ENCODE measurements at regions not wholly inside any gene's neighbourhood (a gene's known extent, or its start where the extent isn't known, plus 50 kb on each side); places are given as distances from the start of the nearest gene placed in this dataset.

DNA sequence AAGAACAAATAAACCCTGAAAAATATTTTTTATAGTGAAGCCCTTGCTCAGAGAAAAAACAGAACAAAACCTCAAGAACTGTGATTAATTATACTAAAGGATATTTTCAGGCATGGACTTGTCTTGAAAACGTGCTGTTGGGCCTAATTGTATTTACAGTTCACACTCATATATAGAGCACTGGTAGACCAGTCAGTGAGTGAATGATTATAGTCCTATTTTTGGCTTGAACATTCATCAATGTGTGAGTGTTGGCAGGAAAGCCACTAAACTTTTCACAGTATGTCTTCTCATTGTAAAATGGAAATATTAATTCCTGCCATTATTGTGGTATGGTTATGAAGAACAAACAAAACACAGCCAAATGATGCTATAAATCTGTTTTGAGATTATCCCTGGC lies 462.8 kb downstream of the KCNA4 start:
- Histone ChIP-seq H3K27me3 (ENCODE audit: control insufficient read depth in 2 of 2, insufficient read depth in 2 of 2, low read length in 2 of 2) (no peaks in the 10 kb centered on the region), H3K27ac (ENCODE audit: insufficient read depth, low read depth, low read length) (no peak overlapping the region), H3K4me2 (ENCODE audit: insufficient read depth, low read length) (no peak overlapping the region), H2AFZ (ENCODE audit: low read depth, low read length) (no peak overlapping the region), H3K79me2 (ENCODE audit: control insufficient read depth, insufficient read depth, low read length) (no peaks in the 10 kb centered on the region), H3K9me1 (replicated peaks; ENCODE audit: control insufficient read depth, extremely low read depth, insufficient read depth, low read length) (no peaks in the 10 kb centered on the region), H3K9ac (replicated peaks; ENCODE audit: extremely low read depth, insufficient read depth, low read length) (no peak overlapping the region), H3K9me3 (replicated peaks; ENCODE audit: control insufficient read depth, insufficient read depth, low read length) (no peaks in the 10 kb centered on the region), H3K4me1 (ENCODE audit: control insufficient read depth, extremely low read depth, insufficient read depth, low read length) (no peaks in the 10 kb centered on the region), H4K20me1 (replicated peaks; ENCODE audit: control insufficient read depth, extremely low read depth, insufficient read depth, low read length) (no peaks in the 10 kb centered on the region), H3K36me3 (ENCODE audit: control insufficient read depth in 2 of 2, extremely low read depth in 1 of 2, insufficient read depth in 2 of 2, low read length in 2 of 2) (no peaks in the 10 kb centered on the region), H3K4me3 (replicated peaks in 1 of 3; ENCODE audit: insufficient read depth in 1 of 3, low read depth in 1 of 3, low read length in 3 of 3) (no peak overlapping the region)
- ChIA-PET CTCF (no interaction called here), POLR2A (no interaction called here)
- no peak for TF ChIP-seq JUN (IDR thresholded peaks at IDR 0.05; ENCODE audit: borderline replicate concordance, insufficient read depth, insufficient read length, low read depth)
- TF ChIP-seq GATA2 (IDR thresholded peaks at IDR 0.05; ENCODE audit: insufficient read depth, insufficient read length, low read depth, low read length), result no peak
- TF ChIP-seq MYC (IDR thresholded peaks at IDR 0.05; ENCODE audit: low read depth, low read length), result no peak
- TF ChIP-seq, protein P1, sequence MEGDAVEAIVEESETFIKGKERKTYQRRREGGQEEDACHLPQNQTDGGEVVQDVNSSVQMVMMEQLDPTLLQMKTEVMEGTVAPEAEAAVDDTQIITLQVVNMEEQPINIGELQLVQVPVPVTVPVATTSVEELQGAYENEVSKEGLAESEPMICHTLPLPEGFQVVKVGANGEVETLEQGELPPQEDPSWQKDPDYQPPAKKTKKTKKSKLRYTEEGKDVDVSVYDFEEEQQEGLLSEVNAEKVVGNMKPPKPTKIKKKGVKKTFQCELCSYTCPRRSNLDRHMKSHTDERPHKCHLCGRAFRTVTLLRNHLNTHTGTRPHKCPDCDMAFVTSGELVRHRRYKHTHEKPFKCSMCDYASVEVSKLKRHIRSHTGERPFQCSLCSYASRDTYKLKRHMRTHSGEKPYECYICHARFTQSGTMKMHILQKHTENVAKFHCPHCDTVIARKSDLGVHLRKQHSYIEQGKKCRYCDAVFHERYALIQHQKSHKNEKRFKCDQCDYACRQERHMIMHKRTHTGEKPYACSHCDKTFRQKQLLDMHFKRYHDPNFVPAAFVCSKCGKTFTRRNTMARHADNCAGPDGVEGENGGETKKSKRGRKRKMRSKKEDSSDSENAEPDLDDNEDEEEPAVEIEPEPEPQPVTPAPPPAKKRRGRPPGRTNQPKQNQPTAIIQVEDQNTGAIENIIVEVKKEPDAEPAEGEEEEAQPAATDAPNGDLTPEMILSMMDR (IDR thresholded peaks at IDR 0.05; ENCODE audit: extremely low read depth in 1 of 2, insufficient read depth in 1 of 2, low read depth in 1 of 2, low read length in 2 of 2), result no peak
- no peak for TF ChIP-seq POLR2A (IDR thresholded peaks at IDR 0.05; ENCODE audit: low read depth, low read length)
- no peak for TF ChIP-seq POLR2AphosphoS5 (IDR thresholded peaks at IDR 0.05; ENCODE audit: insufficient read depth, low read depth, low read length)
- TF ChIP-seq EZH2 (IDR thresholded peaks at IDR 0.05; ENCODE audit: borderline replicate concordance, low read depth, low read length, severe bottlenecking), result no peak
- TF ChIP-seq, protein P2, sequence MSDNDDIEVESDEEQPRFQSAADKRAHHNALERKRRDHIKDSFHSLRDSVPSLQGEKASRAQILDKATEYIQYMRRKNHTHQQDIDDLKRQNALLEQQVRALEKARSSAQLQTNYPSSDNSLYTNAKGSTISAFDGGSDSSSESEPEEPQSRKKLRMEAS (IDR thresholded peaks at IDR 0.05; ENCODE audit: insufficient read depth, insufficient read length), result no peak
- TF ChIP-seq FOS (IDR thresholded peaks at IDR 0.05; ENCODE audit: borderline replicate concordance, insufficient read depth, low read length), result no peak
- dilution Hi-C loops (cut with MboI; ENCODE audit: extremely low pct_ligation_motif_present, low sequenced_read_pairs), result no loop called here
- no peak for DNase-seq (ENCODE audit: low read depth, low spot score)
- intact Hi-C loops (cut with micrococcal nuclease), result no loop called here
- FAIRE-seq, result no peak
- no TSS peak for BruUV-seq (replicated peaks)
